Stomach (tissue), 4 donors: ENCODE measurements at regions not wholly inside any gene's neighbourhood (a gene's known extent, or its start where the extent isn't known, plus 50 kb on each side); places are given as distances from the start of the nearest gene placed in this dataset.

Experiments used
- CTCF ChIP-seq, 7 experiments: fragments of 450-650 bp in 4 of 7; fragments of 200-600 bp in 3 of 7; sonication (generic) in 3 of 7; IDR thresholded peaks; one replicate each; pipeline ENCODE4 v1.5.1; 2016 to 2019; ENCODE audit warnings: antibody characterized with exemption in 7 of 7, control low read depth in 2 of 7, mild to moderate bottlenecking in 1 of 7
- POLR2A ChIP-seq, 4 donors: fragments of 450-650 bp; IDR thresholded peaks; one replicate each; pipeline ENCODE4 v1.6.1; 2016; ENCODE audit warnings: antibody characterized with exemption in 4 of 4, control low read depth in 2 of 4, mild to moderate bottlenecking in 1 of 4, moderate library complexity in 1 of 4
- POLR2AphosphoS5 ChIP-seq, 3 donors: sonication (generic); formaldehyde crosslinking; IDR thresholded peaks; one replicate each; pipeline ENCODE4 v1.6.1; 2016; ENCODE audit warnings: antibody characterized with exemption in 3 of 3

- TF ChIP-seq CTCF (IDR thresholded peaks at IDR 0.05) (no peak), POLR2A (IDR thresholded peaks at IDR 0.05) (no peak), POLR2AphosphoS5 (IDR thresholded peaks at IDR 0.05) (no peak)
These were observed 379.1 kb upstream of the KIF2A start for GRCh38 chr5:61926911-61927310.
